Prostate gland (tissue), 2 donors: ENCODE measurements at regions not wholly inside any gene's neighbourhood (a gene's known extent, or its start where the extent isn't known, plus 50 kb on each side); places are given as distances from the start of the nearest gene placed in this dataset.

ENCODE experiments used
- CTCF ChIP-seq, 4 experiments: fragments of 200-600 bp in 2 of 4; fragments of 450-650 bp in 2 of 4; sonication (generic) in 2 of 4; IDR thresholded peaks; 1 replicate in 3 of 4; 2 replicates in 1 of 4; pipeline ENCODE4 v1.5.1; 2016 to 2019; ENCODE audit warnings: antibody characterized with exemption in 4 of 4, mild to moderate bottlenecking in 2 of 4, moderate library complexity in 2 of 4
- POLR2A ChIP-seq: fragments of 450-650 bp; IDR thresholded peaks from one replicate; pipeline ENCODE4 v1.6.1; 2016; ENCODE audit warnings: antibody characterized with exemption, mild to moderate bottlenecking

- TF ChIP-seq CTCF (IDR thresholded peaks at IDR 0.05) (no peak), POLR2A (no peak)
Observed at GRCh38 chr11:42114927-42115326, 655.5 kb upstream of the LRRC4C start.
